GM21367 (cell line): ENCODE measurements at regions not wholly inside any gene's neighbourhood (a gene's known extent, or its start where the extent isn't known, plus 50 kb on each side); places are given as distances from the start of the nearest gene placed in this dataset.
"Not testable (repeated sequence)": the region's sequence is repeated elsewhere in the genome, so short reads cannot be mapped to it uniquely, and the experiment has no call there.

Source experiments
- ATAC-seq: cut with Tn5 transposase; IDR thresholded peaks from one replicate; pipeline ENCODE4 v1.9.1; 2021; ENCODE audit not compliant: unreplicated experiment

GRCh38 chr5:125070961-125071360 lies 324.5 kb upstream of the ZNF608 start:
- ATAC-seq: no peak

- ATAC-seq: no peak
Observed at GRCh38 chr5:125073090-125073489, 326.7 kb upstream of the ZNF608 start.

GRCh38 chr5:125075567-125075966 lies 329.1 kb upstream of the ZNF608 start:
- ATAC-seq: no peak

- ATAC-seq: not testable (repeated sequence)
Observed at GRCh38 chr5:125079028-125079427, 332.6 kb upstream of the ZNF608 start.

GRCh38 chr5:125081101-125081500 lies 334.7 kb upstream of the ZNF608 start:
- ATAC-seq: no peak

GRCh38 chr5:125083981-125084380 lies 337.5 kb upstream of the ZNF608 start:
- ATAC-seq: no peak

GRCh38 chr5:125085797-125086505 lies 339.5 kb upstream of the ZNF608 start:
- ATAC-seq: no peak

GRCh38 chr5:125088522-125089105 lies 342.2 kb upstream of the ZNF608 start:
- ATAC-seq: no peak

- ATAC-seq: not testable (repeated sequence)
Observed at GRCh38 chr5:125092138-125092537, 345.7 kb upstream of the ZNF608 start.

- no peak for ATAC-seq
Observed at GRCh38 chr5:125093776-125094175, 347.3 kb upstream of the ZNF608 start.

GRCh38 chr5:125100342-125100741 lies 353.9 kb upstream of the ZNF608 start:
- ATAC-seq: no peak

GRCh38 chr5:125100951-125101350 lies 354.5 kb upstream of the ZNF608 start:
- no peak for ATAC-seq

- ATAC-seq: no peak
Observed at GRCh38 chr5:125103459-125103858, 357.0 kb upstream of the ZNF608 start.

- ATAC-seq: no peak
Observed at GRCh38 chr5:125106271-125106670, 359.8 kb upstream of the ZNF608 start.

GRCh38 chr5:125106881-125107280 lies 360.4 kb upstream of the ZNF608 start:
- no peak for ATAC-seq

GRCh38 chr5:125109293-125109692 lies 362.9 kb upstream of the ZNF608 start:
- ATAC-seq: no peak

GRCh38 chr5:125109816-125110215 lies 363.4 kb upstream of the ZNF608 start:
- ATAC-seq: no peak

GRCh38 chr5:125112196-125112595 lies 365.8 kb upstream of the ZNF608 start:
- ATAC-seq: no peak

- no peak for ATAC-seq
Observed at GRCh38 chr5:125113328-125113727, 366.9 kb upstream of the ZNF608 start.

GRCh38 chr5:125115195-125115525 lies 368.7 kb upstream of the ZNF608 start:
- ATAC-seq: no peak

- ATAC-seq: no peak
Observed at GRCh38 chr5:125117566-125117965, 371.1 kb upstream of the ZNF608 start.

- ATAC-seq: no peak
Observed at GRCh38 chr5:125120012-125120411, 373.6 kb upstream of the ZNF608 start.
